ENCODE measurements at regions not wholly inside any gene's neighbourhood (a gene's known extent, or its start where the extent isn't known, plus 50 kb on each side); places are given as distances from the start of the nearest gene placed in this dataset.
"Not testable (repeated sequence)": the region's sequence is repeated elsewhere in the genome, so short reads cannot be mapped to it uniquely, and the experiment has no call there.

DNA sequence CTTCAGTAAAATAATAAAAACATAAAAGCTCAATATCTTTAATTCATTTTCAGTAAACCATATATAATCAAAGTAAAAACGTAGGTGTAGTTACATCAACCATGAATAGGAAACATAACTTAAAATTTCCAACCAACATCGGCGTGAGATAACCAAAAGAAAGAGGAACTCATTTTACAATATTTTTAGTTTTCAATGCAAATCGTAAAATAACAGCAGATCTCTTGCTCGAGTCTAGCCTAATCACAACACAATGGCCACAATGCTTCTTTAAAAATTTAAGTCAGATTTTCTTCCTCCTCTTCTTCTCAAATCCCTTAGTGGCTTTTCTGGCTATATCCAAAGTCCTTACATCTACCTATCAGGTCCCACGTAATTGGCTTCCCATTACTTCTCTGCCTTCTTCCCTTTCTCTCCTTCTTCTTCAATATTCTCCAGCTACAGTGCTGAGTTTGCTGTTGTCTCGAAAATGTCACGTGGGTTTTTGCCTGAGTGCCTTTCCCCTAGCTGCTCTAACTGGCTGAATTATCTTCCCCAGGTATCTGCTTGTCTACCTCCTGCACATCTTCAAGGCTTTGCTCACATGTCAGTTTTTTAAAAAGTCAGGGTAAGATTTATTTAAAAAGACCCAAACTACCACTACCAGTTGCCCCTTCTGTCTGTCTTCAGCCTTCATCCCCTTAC is 90.9 kb upstream of the BANK1 start:
- TF ChIP-seq, protein P1, sequence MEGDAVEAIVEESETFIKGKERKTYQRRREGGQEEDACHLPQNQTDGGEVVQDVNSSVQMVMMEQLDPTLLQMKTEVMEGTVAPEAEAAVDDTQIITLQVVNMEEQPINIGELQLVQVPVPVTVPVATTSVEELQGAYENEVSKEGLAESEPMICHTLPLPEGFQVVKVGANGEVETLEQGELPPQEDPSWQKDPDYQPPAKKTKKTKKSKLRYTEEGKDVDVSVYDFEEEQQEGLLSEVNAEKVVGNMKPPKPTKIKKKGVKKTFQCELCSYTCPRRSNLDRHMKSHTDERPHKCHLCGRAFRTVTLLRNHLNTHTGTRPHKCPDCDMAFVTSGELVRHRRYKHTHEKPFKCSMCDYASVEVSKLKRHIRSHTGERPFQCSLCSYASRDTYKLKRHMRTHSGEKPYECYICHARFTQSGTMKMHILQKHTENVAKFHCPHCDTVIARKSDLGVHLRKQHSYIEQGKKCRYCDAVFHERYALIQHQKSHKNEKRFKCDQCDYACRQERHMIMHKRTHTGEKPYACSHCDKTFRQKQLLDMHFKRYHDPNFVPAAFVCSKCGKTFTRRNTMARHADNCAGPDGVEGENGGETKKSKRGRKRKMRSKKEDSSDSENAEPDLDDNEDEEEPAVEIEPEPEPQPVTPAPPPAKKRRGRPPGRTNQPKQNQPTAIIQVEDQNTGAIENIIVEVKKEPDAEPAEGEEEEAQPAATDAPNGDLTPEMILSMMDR (IDR thresholded peaks at IDR 0.05; ENCODE audit: insufficient read depth, low read length, poor library complexity, severe bottlenecking) = no peak
- Histone ChIP-seq H3K36me3 (ENCODE audit: control insufficient read depth, insufficient read depth, low read length) (no peaks in the 10 kb centered on the region), H3K27me3 (ENCODE audit: control insufficient read depth, insufficient read depth, low read length) (no peaks in the 10 kb centered on the region), H3K4me3 (ENCODE audit: low read depth, low read length) (no peak overlapping the region)
- DNase-seq (ENCODE audit: low read depth) = no peak

DNA sequence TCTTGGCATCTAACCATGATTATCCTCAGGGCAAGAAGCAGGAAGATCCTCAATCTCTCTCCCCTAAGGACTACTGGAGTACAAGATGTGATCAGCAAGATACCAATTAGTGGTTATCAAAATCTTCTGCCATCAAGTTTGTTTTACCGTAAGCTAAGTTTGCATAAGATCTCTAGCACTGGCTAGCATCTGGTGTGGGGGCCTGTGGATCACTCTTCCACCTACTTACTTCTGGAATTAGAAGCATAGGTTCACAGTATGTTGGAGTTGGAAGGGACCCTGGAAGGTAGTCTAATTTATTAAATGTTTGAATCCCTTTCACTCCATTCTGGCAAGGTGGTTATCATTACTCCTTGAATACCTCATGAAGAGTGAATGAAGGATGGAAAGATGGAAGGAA is 93.3 kb upstream of the BANK1 start:
- Histone ChIP-seq H3K4me3 (ENCODE audit: low read depth, low read length) (no peak overlapping the region), H3K27me3 (ENCODE audit: control insufficient read depth, insufficient read depth, low read length) (no peaks in the 10 kb centered on the region), H3K36me3 (ENCODE audit: control insufficient read depth, insufficient read depth, low read length) (no peaks in the 10 kb centered on the region)
- no peak for DNase-seq (ENCODE audit: low read depth)
- TF ChIP-seq, protein P1 (IDR thresholded peaks at IDR 0.05; ENCODE audit: insufficient read depth, low read length, poor library complexity, severe bottlenecking) = no peak

DNA sequence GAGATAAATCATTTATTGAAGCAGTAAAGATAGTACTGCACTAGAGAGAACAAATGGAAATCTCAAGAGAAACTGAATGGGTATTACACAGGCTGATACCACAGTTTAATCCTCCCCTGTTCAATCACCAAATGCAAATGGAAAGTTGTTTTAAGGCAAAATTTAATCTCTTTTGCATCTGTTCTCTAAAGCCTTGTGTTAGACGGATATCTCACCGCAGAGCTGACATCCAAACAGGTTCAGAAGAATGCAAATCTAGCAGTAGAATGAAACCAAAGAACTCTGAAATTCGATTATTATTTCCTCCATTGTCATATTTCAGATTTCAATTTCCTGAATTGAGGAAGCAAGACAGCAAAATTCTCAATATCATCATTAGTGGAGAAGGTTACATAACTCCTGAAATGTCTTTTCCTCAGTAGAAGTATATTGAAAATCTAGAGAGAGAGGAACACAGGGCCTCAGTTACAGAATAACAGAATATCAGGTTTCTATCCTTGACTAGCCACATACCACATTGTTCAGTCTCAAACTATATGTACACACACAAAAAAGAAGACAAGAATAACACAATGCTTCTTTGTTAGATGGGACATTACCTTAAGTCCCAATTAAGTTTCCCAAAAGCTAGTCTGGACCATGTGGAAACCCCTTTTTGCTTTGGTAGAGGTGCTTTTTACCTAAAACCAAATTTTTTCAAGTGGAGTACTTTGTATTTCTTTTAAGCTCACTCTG is 94.1 kb upstream of the BANK1 start:
- Histone ChIP-seq H3K27me3 (ENCODE audit: control insufficient read depth, insufficient read depth, low read length) (no peaks in the 10 kb centered on the region), H3K4me3 (ENCODE audit: low read depth, low read length) (no peak overlapping the region), H3K36me3 (ENCODE audit: control insufficient read depth, insufficient read depth, low read length) (no peaks in the 10 kb centered on the region)
- TF ChIP-seq, protein P1 (IDR thresholded peaks at IDR 0.05; ENCODE audit: insufficient read depth, low read length, poor library complexity, severe bottlenecking) = no peak
- no peak for DNase-seq (ENCODE audit: low read depth)

DNA sequence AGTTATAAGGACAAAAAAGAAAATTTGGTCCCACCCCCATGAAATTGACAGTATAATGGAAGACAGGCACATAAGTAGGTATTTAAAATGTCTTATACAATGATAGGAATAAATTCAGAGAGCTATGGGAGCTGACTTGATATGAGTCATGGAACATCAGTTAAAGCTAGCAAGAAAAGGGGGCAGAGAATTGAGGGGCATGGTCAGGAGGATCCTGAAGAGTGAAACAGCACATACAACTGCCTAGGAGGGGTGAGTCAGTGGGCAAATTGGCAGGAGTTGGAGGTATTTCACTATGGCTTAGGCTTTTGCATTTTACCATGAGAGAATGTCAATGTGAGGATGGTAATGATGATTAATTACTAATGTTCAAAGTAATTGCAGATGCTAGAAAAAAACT is 95.4 kb upstream of the BANK1 start:
- H3K4me3 ChIP-seq (ENCODE audit: low read depth, low read length) = no peak overlapping the region
- no peaks in the 10 kb centered on the region for H3K36me3 ChIP-seq (ENCODE audit: control insufficient read depth, insufficient read depth, low read length)
- H3K27me3 ChIP-seq (ENCODE audit: control insufficient read depth, insufficient read depth, low read length) = no peaks in the 10 kb centered on the region
- DNase-seq (ENCODE audit: low read depth) = no peak
- TF ChIP-seq, protein P1 (IDR thresholded peaks at IDR 0.05; ENCODE audit: insufficient read depth, low read length, poor library complexity, severe bottlenecking) = no peak

DNA sequence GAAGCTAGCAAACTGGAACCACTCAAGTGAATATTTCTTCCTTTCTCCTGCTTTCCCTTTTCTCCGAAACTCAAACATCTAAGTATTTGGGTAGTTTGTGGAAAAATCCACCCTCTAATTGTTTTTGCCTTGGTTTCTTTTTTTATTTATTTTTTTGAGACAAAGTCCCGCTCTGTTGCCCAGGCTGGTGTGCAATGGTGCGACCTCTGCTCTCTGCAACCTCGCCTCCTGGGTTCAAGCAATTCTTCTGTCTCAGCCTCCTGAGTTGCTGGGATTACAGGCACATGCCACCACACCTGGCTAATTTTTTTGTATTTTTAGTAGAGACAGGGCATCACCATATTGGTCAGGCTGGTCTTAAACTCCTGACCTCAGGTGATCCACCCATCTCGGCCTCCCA is 96.1 kb upstream of the BANK1 start:
- not testable (repeated sequence) for DNase-seq (ENCODE audit: low read depth); H3K36me3 ChIP-seq (ENCODE audit: control insufficient read depth, insufficient read depth, low read length); H3K4me3 ChIP-seq (ENCODE audit: low read depth, low read length); H3K27me3 ChIP-seq (ENCODE audit: control insufficient read depth, insufficient read depth, low read length)

DNA sequence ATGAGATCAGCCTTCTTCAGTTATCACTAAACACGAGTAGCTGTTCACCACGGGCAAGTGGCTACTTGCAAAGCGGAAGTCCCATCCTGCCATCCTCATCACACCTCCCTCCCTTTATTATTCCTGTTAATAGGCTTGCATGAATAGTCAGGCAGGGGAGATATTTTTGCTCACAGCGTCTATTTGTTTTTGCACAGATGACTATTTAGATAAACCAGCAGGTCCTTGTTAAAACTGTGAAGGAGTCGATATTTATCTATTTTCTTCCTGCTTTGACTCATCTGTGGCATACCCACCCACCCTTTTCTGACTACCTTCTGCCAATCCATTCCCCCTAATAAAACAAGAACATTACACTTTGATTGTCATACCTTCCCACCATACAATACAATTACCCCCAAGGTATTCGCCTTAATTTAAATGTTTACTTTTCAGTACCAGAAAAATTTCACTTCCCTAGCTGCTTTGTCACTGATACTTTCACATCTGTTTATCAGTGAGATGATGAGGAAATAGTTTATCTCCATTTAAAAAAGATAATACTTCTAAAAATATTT is 96.6 kb upstream of the BANK1 start:
- no peaks in the 10 kb centered on the region for H3K27me3 ChIP-seq (ENCODE audit: control insufficient read depth, insufficient read depth, low read length)
- TF ChIP-seq, protein P1 (IDR thresholded peaks at IDR 0.05; ENCODE audit: insufficient read depth, low read length, poor library complexity, severe bottlenecking) = no peak
- no peaks in the 10 kb centered on the region for H3K36me3 ChIP-seq (ENCODE audit: control insufficient read depth, insufficient read depth, low read length)
- no peak for DNase-seq (ENCODE audit: low read depth)
- H3K4me3 ChIP-seq (ENCODE audit: low read depth, low read length) = no peak overlapping the region
